ACC112 (cell line): ENCODE measurements at regions not wholly inside any gene's neighbourhood (a gene's known extent, or its start where the extent isn't known, plus 50 kb on each side); places are given as distances from the start of the nearest gene placed in this dataset.
A peak's percentile ranks its signal among the peaks of the same experiment; 100 is the strongest.

Experiments
- H2AFZ ChIP-seq: fragments of 200-600 bp; sonication (generic); one replicate; pipeline ENCODE4 v1.6.0; 2017; ENCODE audit warnings: antibody characterized with exemption, low read length; ENCODE audit not compliant: unreplicated experiment
- H3K27ac ChIP-seq: fragments of 200-600 bp; sonication (generic); 2 replicates; pipeline ENCODE4 v1.5.1; 2014; ENCODE audit warnings: low read depth, mild to moderate bottlenecking, antibody characterized with exemption, low read length, moderate library complexity
- H3K27me3 ChIP-seq: fragments of 200-600 bp; sonication (generic); 2 replicates; pipeline ENCODE4 v1.6.1; 2014; ENCODE audit warnings: mild to moderate bottlenecking, antibody characterized with exemption, low read length, moderate library complexity, mixed read lengths; ENCODE audit not compliant: insufficient read depth
- H3K36me3 ChIP-seq: fragments of 200-600 bp; sonication (generic); 2 replicates; pipeline ENCODE4 v1.6.1; 2016; ENCODE audit warnings: mild to moderate bottlenecking, antibody characterized with exemption, low read length, moderate library complexity, mixed read lengths; ENCODE audit not compliant: insufficient read depth
- H3K4me1 ChIP-seq: fragments of 200-600 bp; sonication (generic); one replicate; pipeline ENCODE4 v1.6.1; 2016; ENCODE audit warnings: low read length, mixed read lengths; ENCODE audit not compliant: insufficient read depth, unreplicated experiment, control insufficient read depth
- H3K4me3 ChIP-seq: fragments of 200-600 bp; sonication (generic); 2 replicates; pipeline ENCODE4 v1.5.1; 2014; ENCODE audit warnings: mild to moderate bottlenecking, low read depth, low read length
- H3K79me2 ChIP-seq: fragments of 200-600 bp; sonication (generic); one replicate; pipeline ENCODE4 v1.6.0; 2016; ENCODE audit warnings: low read length; ENCODE audit not compliant: control insufficient read depth, unreplicated experiment, insufficient read depth

DNA sequence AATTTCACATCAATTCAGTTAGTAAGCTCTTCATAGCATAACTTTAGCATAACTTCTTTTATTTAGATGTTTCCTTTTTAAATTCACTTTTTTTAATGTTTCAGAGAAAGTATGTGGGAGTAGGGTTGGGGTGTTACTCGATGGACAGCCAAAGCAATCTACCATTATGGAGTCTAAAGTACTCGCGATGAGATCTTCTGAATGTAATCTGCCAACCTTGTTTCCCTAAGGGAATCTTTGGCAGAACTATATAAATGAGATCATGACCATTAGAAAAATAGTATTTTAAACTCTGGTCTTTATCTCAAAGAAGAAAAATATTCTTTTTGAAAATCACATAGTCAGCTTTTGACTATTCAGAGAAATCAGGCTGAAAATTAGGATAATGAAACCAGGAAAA, 103.9 kb downstream of the BBS10 start:
- Histone ChIP-seq H3K27ac (no peak overlapping the region), H3K27me3 (no peaks in the 10 kb centered on the region), H3K4me3 (no peak overlapping the region)

DNA sequence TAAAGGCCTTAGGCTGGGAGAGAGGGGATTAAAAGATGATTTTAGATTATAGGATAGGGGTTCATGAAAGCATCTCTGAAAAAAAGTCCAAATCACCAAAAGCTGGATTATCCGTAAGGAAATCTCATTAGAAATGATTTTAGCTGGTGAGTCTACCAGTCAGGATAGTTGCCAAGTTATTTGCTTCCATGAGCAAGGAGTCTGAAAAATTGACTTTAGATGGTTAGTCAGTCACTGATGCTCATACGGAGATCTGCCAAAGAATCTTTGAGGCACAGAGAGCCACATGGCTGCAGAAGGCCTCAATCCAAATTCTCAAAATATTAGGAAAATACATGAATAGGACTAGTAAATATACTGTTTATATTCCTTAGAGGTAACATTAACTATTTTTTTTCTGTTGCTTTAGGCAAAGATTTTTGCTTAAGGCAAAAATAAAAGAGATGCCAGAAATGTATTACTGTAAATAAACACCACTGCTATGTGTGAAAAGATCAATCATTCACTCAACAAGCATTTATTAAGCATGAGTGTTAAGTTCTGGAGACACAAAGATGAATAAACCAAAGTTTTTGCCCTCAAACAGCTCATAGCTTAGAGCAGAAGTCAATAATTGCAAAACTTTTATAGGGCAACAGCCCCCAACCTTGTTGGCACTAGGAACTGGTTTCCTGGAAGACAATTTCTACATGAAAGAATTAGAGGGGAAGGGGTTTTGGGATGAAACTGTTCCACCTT, 105.2 kb downstream of the BBS10 start:
- H3K27ac ChIP-seq: peak overlapping the region; percentile 55
- no peaks in the 10 kb centered on the region for H3K36me3 ChIP-seq
- H2AFZ ChIP-seq: peak overlapping the region; percentile 76
- no peaks in the 10 kb centered on the region for H3K27me3 ChIP-seq
- H3K4me3 ChIP-seq: no peak overlapping the region
- no peaks in the 10 kb centered on the region for H3K79me2 ChIP-seq
- H3K4me1 ChIP-seq: peaks cover 28% of the 10 kb centered on the region

More for the DNA sequence above, 103.9 kb downstream of the BBS10 start:
- Histone ChIP-seq H3K79me2 (no peaks in the 10 kb centered on the region), H2AFZ (no peak overlapping the region), H3K36me3 (no peaks in the 10 kb centered on the region), H3K4me1 (peaks cover 15% of the 10 kb centered on the region)

DNA sequence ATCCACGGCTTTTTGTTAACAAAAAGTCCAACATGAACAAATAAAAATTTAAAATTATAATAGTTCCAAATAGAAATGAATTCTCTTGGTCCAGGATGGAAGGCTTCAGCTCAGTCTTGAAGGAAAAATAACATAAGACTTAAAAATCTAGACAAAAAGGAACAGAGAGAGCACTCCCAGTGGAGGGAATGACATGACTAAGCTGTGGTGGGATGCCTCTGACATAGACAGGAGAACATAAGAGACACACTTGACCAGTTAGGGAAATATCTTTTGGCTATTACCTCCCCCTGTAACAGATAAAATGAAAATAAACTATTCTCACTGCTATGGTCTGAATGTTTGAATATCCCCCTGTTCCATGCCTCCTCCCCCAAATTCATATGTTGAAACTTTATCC, 106.8 kb downstream of the BBS10 start:
- no peak overlapping the region for H2AFZ ChIP-seq
- H3K36me3 ChIP-seq: no peaks in the 10 kb centered on the region
- H3K27me3 ChIP-seq: no peaks in the 10 kb centered on the region
- no peaks in the 10 kb centered on the region for H3K79me2 ChIP-seq
- H3K4me1 ChIP-seq: peaks cover 31% of the 10 kb centered on the region
- H3K27ac ChIP-seq: no peak overlapping the region
- no peak overlapping the region for H3K4me3 ChIP-seq

DNA sequence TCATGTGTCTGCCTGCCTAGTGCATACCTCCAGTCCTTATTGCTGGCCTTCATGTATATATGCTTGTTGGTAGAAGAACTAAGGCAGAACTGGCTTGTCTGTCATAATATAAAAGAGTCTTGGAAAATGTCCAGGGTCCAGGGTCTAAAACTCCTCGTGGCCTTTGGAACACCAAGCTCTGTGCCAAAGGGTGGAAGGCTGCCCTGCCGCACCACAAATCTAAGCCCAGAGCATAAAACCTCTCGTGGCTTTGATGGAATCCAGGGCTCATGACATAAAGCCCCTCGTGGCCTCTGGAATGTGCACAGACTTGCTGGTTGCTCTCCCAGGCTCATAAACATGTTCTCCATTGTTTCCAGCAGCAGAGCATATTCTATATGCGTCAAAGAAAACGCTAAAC, 107.9 kb downstream of the BBS10 start:
- Histone ChIP-seq H3K4me3 (no peak overlapping the region), H3K27me3 (no peaks in the 10 kb centered on the region), H2AFZ (no peak overlapping the region), H3K27ac (no peak overlapping the region), H3K4me1 (peaks cover 34% of the 10 kb centered on the region), H3K36me3 (no peaks in the 10 kb centered on the region), H3K79me2 (no peaks in the 10 kb centered on the region)

DNA sequence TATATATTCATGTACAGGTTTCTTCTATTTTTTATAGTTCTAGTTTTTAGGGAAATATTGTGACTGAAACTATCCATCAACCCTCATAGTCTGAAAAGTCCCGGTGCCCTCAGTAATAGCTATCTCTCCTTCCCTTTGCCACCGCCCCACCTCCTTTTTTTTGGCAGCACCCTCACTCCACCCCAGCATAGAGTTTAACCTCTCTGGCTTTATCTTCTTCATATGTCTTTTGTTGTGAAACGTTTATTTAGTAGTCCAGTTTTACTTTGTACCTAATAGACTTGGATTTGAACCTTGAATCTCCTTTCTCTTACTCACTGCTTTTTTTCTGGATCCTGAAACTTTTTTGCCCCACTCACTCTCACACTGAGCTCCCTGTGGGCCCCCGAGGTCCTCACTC, 109.5 kb downstream of the BBS10 start:
- no peak overlapping the region for H3K27ac ChIP-seq
- H2AFZ ChIP-seq: no peak overlapping the region
- H3K27me3 ChIP-seq: no peaks in the 10 kb centered on the region
- peaks cover 34% of the 10 kb centered on the region for H3K4me1 ChIP-seq
- no peaks in the 10 kb centered on the region for H3K79me2 ChIP-seq
- H3K36me3 ChIP-seq: no peaks in the 10 kb centered on the region
- H3K4me3 ChIP-seq: no peak overlapping the region

DNA sequence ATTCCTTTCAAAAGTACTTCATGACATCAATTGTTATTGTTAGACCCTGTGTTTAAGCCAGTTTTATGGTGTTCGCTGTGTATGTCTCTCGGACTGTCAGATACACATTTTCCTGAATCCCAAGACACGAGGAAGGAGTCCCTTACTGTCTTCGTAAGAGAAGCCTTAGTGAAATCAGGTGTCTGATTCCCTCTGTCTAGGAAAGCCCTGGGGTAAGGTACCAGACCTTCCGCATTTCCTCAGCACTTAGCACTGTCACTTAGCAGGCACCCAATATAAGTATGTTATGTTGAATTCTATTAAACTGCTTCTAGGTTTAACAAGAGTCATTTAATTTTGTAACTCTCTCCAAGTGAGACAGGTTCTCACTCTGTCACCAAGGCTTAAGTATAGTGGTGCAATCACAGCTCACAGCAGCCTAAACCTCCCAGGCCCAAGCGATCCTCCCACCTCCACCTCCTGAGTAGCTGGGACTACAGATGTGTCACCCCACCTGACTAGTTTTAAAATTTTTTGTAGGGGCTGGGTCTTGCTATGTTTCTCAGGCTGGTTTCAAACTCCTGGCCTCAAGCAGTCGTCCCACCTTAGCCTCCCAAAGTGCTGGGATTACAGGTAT, 111.0 kb downstream of the BBS10 start:
- H3K27ac ChIP-seq: no peak overlapping the region
- peaks cover 28% of the 10 kb centered on the region for H3K4me1 ChIP-seq
- H3K4me3 ChIP-seq: no peak overlapping the region
- H3K79me2 ChIP-seq: no peaks in the 10 kb centered on the region
- no peaks in the 10 kb centered on the region for H3K27me3 ChIP-seq
- H2AFZ ChIP-seq: no peak overlapping the region
- no peaks in the 10 kb centered on the region for H3K36me3 ChIP-seq

DNA sequence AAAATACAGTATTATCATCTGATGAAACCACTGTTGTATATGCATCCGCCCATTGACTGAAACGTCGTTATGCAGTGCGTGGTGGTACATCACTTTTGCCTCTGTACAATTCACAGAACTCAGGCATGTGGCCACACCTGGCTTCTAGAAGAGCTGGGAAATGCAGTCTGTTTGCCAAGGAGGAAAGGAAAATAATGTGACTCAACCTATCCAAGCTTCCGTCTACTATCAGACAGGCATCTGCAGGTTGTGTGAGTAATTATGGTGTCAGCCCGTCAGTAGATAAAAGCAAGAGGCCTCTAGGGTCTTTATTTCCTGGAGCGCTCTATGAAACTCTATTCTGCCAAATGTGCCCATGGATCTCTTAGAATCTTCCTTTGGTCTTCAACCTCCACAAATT, 111.6 kb downstream of the BBS10 start:
- Histone ChIP-seq H3K27ac (no peak overlapping the region), H3K36me3 (no peaks in the 10 kb centered on the region), H3K4me3 (no peak overlapping the region), H2AFZ (no peak overlapping the region), H3K27me3 (no peaks in the 10 kb centered on the region), H3K79me2 (no peaks in the 10 kb centered on the region), H3K4me1 (peaks cover 28% of the 10 kb centered on the region)

DNA sequence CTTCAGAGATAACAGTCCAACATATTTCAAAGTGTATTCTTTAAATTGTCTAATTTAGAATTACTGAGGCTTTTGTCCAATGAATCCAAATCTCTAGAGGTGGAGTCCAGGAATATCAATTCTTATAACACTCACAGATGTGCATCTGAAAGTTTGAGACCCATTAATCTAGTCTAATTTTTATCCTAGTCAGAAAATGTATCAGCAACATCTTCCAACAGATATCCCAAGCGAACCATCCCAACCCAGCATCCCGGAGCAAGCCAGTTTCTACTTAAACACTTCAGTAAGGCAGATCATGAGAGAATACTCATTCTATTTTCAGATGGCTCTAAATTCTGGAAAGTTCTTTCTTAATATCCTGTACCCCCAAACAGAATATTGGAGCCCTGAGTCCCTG, 113.5 kb downstream of the BBS10 start:
- no peaks in the 10 kb centered on the region for H3K27me3 ChIP-seq

DNA sequence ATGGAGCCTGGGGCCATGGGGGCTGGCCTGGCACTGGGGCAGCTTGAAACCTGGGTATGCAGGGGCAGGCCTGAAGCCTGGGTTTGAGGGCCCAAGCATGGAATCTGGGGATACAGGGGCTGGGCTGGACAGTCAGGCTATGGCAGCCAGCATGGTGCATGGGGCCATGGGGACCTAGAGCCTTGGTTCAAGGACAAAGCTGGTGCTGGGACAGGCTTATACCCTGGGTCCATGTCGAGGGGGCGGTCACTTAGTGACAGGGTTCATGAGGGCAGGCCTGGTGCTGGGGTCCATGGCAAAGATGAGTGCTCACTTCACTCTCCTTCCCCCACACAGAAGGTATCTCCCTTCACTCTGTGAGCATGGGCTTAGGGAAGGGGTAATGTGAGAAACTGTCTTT, 116.2 kb downstream of the BBS10 start:
- Histone ChIP-seq H3K27ac (no peak overlapping the region), H3K4me1 (peaks cover 12% of the 10 kb centered on the region), H3K27me3 (no peaks in the 10 kb centered on the region), H3K4me3 (no peak overlapping the region), H2AFZ (no peak overlapping the region), H3K36me3 (no peaks in the 10 kb centered on the region), H3K79me2 (no peaks in the 10 kb centered on the region)

More for the DNA sequence above, 113.5 kb downstream of the BBS10 start:
- Histone ChIP-seq H3K27ac (no peak overlapping the region), H3K4me3 (no peak overlapping the region), H3K4me1 (peaks cover 28% of the 10 kb centered on the region), H3K36me3 (no peaks in the 10 kb centered on the region), H3K79me2 (no peaks in the 10 kb centered on the region), H2AFZ (no peak overlapping the region)

DNA sequence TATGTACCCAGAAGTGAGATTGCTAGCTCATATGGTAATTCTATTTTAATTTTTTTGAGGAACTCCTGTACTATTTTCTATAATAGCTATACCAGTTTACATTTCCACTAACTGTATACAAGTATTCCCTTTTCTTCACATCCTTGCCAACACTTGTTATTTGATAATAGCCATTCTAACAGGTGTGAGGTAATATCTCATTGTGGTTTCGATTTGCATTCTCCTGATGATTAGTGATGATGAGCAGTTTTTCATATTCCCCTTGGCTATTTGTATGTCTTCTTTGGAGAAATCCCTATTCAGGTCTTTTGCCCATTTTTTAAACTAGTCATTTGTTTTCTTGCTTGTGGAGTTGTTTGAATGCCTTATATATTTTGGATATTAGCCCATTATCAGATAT, 121.3 kb downstream of the BBS10 start:
- no peaks in the 10 kb centered on the region for H3K79me2 ChIP-seq
- H3K27ac ChIP-seq: no peak overlapping the region
- H3K4me1 ChIP-seq: peaks cover 19% of the 10 kb centered on the region
- H3K4me3 ChIP-seq: no peak overlapping the region
- no peaks in the 10 kb centered on the region for H3K36me3 ChIP-seq
- H3K27me3 ChIP-seq: no peaks in the 10 kb centered on the region
- H2AFZ ChIP-seq: peak overlapping the region; percentile 90

DNA sequence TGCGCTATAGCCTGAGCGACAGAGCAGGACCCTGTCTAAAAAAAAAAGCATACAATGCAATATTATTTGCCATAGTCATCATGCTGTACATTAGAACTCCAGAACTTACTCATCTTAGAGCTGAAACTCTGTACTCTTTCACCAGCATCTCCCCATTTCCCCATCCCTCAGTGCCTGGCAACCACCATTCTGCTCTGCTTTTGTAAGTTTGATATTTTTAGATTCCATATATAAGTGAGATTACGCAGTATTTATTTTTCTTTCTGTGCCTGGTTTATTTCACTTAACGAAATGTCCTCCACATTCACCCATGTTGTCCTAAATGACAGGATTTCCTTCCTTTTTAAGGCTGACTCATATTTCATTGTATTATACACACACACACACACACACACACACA, 121.8 kb downstream of the BBS10 start:
- H2AFZ ChIP-seq: peak overlapping the region; percentile 90
- no peaks in the 10 kb centered on the region for H3K79me2 ChIP-seq
- peaks cover 19% of the 10 kb centered on the region for H3K4me1 ChIP-seq
- no peaks in the 10 kb centered on the region for H3K27me3 ChIP-seq
- no peak overlapping the region for H3K4me3 ChIP-seq
- H3K36me3 ChIP-seq: no peaks in the 10 kb centered on the region
- peak overlapping the region; percentile 33 for H3K27ac ChIP-seq
